ENCODE measurements at regions not wholly inside any gene's neighbourhood (a gene's known extent, or its start where the extent isn't known, plus 50 kb on each side); places are given as distances from the start of the nearest gene placed in this dataset.

DNA sequence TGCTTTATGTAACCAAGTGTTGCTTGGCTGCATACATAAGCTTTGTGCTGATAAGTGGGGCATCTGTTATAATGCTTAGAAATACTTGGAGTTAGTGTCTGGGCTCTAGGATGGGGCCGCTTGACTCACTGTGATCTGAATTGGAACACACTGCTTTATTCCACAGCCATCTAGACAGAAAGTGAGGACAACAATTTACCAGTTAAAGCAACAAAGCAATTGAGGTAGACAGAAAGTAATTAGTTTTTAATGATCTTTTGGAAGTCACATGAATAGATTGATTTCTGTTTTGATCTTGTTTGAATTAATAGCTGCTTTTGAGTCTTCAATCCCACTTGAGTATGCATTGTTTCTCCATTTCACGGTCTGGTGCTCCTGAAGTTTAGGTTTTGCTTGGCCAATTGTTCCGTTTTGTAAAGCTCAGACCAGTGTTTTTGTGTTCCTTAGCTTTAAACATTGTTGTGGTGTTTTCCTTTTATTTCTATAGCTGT, 157.5 kb downstream of the TRMT11 start:
- ATAC-seq (no peak), DNase-seq (no peak)
- intact Hi-C loops (cut with DNase I, micrococcal nuclease), result no loop called here

DNA sequence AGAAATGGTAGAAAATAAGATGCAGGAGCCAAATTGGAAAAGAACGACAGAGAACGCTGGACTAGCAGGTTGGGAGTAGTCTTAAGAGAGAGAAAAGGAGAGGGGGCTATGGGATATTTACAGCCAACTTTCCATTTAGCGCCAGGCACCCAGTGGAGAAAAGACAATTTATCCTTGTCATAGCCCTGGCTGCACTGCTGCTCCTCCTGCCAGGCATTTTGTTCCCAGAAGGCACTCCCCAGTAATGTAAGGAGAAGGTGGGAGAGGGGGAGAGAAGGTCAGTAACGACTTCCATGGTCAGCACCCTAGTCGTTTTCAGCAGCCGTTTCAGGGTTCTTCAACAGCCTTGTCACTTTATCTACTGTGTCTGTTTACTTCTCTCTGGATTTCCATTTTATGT, 159.0 kb downstream of the TRMT11 start:
- intact Hi-C loops (cut with DNase I, micrococcal nuclease), result no loop called here
- ATAC-seq (no peak), DNase-seq (no peak)

DNA sequence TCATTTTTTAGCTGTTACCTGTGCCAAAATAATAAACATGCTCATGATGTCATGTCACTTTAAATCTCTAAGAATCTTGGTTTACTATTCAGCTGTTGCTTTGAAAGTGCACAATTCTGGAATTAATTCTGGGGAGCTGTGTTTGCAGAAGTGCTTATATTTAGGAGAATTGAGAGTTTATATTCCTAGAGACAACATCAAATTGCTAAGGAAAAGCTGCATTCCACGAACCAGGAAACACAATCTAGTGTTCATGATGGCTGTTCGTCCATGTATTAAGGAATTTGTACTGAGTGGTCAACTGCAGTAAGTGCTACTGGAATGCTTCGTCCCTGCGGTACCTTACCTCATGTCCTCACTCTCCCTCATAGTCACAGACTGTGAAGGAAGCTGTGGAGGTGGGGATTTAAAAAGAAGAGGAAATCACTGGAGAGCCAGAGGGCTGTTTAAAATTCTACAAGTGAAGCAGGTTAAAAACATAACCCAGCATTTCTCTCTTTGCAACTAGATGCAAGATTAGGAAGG, 161.0 kb downstream of the TRMT11 start:
- intact Hi-C loops (cut with DNase I, micrococcal nuclease), result no loop called here
- DNase-seq (no peak), ATAC-seq (no peak)

DNA sequence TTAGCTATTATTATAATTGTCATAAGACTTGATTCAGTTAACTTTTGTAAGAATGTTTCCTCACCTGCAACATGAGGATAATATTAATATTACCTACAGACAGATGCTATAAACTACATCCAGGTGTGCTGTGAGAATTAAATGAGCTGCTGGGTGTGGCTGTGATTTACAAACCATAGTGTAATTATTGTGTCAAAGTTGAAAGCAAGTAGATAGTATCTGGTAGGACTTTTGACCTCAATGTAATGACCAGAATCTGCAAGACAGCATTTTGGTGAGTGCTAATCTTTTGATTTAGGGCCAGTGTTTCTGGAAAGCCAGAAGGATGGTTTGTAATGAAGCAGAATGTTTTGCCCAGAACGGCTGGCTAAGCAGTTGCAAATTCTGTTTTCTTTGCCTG, 162.5 kb downstream of the TRMT11 start:
- ATAC-seq, result peak; percentile 68
- intact Hi-C loops (cut with DNase I, micrococcal nuclease), result no loop called here
- no peak for DNase-seq

DNA sequence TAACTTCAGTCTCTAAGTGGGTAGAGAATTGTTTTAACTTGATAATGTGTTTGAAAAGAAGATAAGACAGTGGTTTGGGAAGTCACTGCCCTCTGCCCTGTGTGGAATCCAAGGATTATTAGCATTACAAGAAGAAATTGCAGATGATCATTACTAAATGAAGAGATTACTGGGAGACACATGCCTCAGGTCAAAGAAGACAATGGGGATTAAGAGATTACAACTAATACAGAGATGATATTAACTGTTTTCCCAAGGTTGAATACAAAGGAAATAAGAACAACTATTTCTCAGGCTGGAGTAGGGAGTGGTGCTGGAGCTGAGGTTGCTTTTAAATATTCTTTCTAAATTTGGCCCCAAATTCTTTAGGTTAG, 166.0 kb downstream of the TRMT11 start:
- intact Hi-C loops (cut with DNase I, micrococcal nuclease), result no loop called here

DNA sequence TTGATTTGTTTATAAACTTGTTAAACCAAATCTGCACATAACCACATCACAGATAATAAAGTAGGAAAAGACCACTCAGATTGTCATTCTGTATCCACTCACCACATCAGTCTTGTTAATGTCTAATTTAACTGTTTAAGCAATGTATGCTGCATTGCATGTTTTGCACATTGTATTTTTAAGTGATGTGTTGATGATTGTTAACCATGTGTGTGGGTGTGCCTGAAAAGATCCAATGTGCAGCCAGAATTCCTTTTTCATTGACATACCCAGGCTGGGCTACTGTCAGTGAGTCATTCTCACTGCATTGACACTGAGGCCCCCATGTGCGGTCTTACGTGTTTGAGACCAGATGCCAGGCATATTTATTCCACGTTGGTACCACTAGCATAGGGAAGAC, 167.3 kb downstream of the TRMT11 start:
- intact Hi-C loops (cut with DNase I, micrococcal nuclease), result no loop called here
- ATAC-seq, result no peak

More for the DNA sequence above, 166.0 kb downstream of the TRMT11 start:
- ATAC-seq, result no peak
- no peak for DNase-seq

DNA sequence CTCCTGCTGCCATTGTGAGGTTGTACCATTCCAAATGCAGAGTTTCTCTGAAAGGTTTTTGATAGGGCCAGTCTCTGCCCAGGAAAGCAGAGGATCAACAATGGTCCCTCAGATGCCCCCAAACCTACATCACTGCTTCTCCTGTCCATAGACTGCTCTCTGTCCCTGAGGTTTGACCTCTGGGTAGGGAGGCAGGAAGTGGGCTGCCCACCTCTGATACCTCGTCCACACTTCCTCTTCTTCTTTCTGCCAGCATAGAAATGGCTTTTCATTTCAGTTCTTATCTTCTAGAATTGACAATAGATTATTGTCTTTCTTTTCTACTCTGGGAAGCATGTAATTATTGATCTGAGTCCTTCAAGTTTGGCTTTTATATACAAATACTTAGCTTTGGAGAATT, 170.6 kb downstream of the TRMT11 start:
- intact Hi-C loops (cut with DNase I, micrococcal nuclease), result no loop called here
- ATAC-seq (no peak), DNase-seq (no peak)

More for the DNA sequence above, 167.3 kb downstream of the TRMT11 start:
- DNase-seq, result no peak

DNA sequence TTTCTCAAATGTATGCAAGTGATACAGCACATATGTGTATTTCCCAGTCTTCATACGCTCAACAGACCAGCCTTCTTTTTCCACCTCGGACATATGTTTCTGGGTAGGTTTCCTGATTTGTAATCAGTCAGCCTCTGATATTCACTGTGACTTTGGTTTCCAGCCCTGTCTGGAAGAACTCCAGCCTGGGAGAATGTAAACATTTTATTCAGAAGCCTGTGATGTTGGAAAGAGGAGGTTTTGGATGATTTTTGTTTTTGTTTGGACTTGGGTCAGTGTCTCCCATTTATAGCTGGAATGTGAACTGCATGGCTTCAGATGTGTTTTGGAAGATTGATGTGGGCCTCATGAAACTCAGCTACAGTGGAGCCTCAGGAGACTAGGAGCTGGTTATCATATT, 172.2 kb upstream of the CENPW start:
- no peak for DNase-seq
- intact Hi-C loops (cut with DNase I, micrococcal nuclease), result no loop called here
- no peak for ATAC-seq

DNA sequence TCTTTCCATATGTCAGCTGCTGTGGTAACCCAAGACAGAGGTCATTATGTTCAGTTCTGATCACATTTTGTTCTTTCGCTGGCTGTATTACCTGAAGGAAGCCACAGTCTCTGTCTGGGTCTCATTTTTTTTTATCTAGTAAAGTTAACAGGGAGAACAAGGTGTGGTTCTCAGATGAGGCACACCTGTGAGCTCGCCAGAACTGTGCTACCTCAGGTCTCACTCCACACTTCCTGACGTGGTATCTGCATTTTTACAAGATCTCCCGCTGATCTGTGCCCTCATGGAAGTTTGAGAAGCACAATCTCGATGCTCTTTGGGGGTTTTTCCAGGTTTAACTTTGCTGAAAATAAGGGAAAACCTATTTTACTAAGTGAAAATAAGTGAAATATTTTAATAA, 169.5 kb upstream of the CENPW start:
- peak; percentile 31 to 72 for DNase-seq
- intact Hi-C loops (cut with DNase I, micrococcal nuclease), result no loop called here
- ATAC-seq, result peak; percentile 96

DNA sequence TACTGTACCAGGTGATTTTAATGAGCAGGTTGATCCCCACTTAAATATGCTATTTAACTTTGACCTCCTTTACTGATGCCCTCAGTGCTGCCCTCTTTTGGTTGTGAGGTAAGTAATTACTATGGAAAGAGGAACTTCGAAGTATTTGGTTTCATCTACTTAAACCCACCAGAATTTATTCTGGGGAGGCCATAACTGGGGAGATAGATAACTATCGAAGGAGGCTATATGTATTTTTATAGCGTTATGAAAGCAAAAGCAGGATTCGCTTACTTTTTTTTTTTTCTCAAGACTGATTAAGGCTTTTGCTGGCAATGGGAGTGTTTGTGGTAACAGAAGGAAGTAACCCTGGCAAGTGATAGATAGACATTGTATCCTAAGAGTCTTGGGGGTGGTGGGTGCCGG, 168.9 kb upstream of the CENPW start:
- ATAC-seq (peak; percentile 80), DNase-seq (peak in 1 of 2 donors; percentile 19)
- intact Hi-C loops (cut with DNase I, micrococcal nuclease), result no loop called here

DNA sequence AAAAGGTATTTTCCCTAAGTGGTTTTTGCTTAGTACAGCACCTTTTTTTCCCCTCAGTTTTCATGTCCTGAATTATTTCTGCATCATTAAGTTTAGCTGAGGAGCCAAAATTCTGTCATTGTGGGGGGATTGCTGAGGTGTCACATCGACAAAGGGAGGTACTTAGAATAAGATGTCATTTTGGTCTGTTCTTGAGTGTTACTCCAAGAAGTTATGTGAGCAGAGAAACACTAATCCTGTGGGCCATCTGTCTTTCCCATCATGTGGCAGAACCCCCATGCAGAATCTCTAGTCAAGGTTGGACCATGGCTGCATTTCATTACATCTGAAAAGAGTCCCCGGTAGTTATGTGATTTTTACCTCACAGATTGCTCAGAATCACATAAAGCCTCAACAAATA, 167.8 kb upstream of the CENPW start:
- intact Hi-C loops (cut with DNase I, micrococcal nuclease), result no loop called here
- DNase-seq, result no peak
- ATAC-seq, result no peak

DNA sequence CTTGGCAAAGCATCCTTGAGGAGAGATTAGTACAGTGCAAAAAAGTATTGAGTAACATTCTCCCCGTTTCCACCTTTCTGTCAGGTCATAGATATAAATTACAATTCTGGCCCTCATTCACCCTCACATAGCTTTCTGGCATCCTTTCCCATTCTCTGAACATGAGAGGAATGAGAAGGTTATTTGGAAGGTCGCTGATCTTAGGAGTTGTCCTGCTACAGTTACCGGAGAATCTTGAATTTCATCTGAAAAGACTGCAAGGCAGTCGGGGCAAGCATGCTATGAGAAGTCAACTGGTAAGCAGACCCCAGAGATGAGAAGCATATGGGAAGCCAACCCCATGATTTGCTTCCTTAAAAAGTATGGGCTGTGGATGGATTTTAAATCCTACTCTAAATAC, 166.7 kb upstream of the CENPW start:
- intact Hi-C loops (cut with DNase I, micrococcal nuclease), result no loop called here
- ATAC-seq, result no peak

DNA sequence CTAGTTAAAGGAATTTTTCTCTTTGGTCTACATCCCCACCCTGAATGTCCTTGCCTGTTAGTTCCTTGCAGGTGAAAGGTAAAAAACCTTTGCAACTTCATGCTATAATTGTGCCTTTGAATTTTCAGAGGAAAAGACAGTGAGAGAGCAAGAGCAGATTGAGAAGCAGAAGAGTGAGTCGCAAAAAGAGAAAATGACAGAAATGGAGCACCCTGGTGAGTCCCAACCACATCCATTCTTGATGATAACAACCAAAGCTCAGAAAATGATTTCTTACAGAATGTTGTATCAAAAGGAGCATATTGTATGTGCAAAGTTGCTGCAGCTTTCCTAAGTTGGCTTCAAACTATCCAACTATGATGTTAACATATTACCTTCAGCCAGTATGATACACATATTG, 165.2 kb upstream of the CENPW start:
- intact Hi-C loops (cut with DNase I, micrococcal nuclease), result no loop called here
- ATAC-seq, result no peak
- DNase-seq, result no peak

More for the DNA sequence above, 166.7 kb upstream of the CENPW start:
- DNase-seq, result no peak

DNA sequence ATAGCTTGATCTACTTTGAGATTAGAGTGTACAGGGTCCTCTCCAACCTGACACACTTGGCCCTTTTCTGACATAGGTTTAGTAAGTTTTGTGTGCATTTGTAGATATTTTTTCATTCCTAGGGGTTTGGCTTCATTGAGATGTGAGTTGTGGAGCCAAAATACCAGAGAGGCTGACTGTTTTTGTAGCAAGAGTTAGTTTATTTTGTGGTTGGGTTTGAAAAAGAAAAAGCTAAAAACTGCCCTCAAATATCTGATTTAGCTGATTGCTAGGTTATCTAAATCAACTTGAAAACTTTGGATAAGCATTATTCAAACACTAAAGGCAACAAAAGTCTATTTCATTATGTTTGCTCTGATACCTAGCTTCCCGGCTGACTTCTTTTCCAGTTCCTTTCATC, 164.7 kb upstream of the CENPW start:
- DNase-seq, result no peak
- ATAC-seq, result no peak
- intact Hi-C loops (cut with DNase I, micrococcal nuclease), result no loop called here

DNA sequence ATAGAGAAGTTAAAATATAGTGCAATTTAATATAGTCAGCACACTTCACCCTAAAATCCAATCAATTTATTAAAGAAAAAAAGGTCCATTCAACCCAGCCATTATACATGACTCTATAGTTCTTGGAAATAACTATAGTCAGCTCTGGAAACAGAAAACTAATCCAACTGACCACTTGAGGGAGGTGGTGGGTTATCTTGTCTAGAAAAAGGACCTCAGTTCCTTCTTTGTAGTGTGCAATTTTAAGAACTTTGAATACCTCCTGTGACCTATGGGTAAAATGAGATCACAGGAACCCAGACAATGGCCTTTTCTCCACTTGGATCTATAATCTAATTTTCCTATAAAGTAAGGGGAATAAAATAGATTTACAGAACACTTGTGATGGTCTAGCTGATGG, 163.6 kb upstream of the CENPW start:
- DNase-seq (no peak), ATAC-seq (no peak)
- intact Hi-C loops (cut with DNase I, micrococcal nuclease), result no loop called here

DNA sequence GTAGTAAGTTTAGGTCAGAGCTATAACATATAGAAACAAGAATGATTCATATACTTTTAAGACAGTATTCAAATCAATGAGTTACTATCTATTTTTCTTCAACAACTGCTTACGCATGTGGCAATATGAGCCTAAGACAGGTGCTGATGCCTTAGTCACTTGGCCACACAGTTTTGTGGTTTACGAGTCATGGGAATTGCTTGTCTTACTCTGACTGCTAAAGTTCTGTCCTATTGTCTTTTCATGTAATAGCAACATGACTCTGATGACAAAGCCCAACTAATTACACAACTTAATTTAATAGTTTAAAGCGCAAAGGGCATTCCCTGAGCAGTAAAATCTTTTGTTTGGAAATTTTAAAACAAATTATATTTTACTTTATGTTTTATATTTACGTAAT, 159.3 kb upstream of the CENPW start:
- ATAC-seq, result no peak

DNA sequence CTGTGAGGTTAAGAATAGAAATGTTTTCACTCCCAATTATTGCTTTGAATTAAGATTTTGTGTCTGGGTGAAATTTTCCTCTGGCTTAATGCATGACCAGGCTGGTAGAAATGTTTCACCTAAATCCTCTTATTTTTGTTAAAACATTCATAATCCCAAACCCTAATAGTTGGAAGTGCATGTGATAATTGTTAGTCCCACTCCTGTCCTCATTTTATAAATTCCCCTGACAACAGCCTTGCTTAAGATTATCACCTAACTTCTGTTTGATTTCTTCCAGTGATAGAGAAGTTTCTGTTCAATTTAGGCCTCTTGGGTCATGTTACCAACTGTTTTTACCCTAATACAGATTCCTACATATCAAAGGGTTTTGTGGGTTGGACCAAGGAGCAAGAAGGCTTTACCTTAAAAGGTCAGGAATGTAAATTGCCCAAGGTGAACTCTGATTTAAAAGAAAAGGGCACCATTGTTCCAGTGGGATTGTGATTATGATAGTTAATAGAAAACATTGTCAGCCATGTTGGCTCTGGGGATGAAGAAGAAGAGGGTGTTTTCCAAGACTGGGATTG, 158.7 kb upstream of the CENPW start:
- no peak for ATAC-seq
- intact Hi-C loops (cut with DNase I, micrococcal nuclease), result no loop called here
- DNase-seq, result no peak

More for the DNA sequence above, 159.3 kb upstream of the CENPW start:
- intact Hi-C loops (cut with DNase I, micrococcal nuclease), result no loop called here
- no peak for DNase-seq

DNA sequence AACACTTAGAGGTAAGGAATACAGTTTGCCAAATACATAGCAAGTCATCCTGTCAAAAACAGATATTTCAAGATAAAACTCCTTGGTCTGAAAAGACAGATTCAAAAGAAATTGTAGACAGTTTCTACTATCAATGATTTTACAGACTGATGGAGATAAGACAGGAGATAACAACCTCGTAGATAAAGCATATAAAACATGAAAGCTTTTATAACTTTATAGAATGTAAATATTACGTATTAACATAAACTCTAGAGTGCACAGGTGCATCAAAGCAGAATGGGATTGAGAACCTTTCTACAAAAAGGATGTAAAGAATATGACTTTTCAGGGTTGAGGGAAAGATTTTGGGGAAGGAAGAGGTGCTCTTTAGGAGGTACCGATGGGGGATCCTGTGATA, 158.0 kb upstream of the CENPW start:
- DNase-seq, result no peak
- intact Hi-C loops (cut with DNase I, micrococcal nuclease), result no loop called here
- peak; percentile 65 for ATAC-seq

DNA sequence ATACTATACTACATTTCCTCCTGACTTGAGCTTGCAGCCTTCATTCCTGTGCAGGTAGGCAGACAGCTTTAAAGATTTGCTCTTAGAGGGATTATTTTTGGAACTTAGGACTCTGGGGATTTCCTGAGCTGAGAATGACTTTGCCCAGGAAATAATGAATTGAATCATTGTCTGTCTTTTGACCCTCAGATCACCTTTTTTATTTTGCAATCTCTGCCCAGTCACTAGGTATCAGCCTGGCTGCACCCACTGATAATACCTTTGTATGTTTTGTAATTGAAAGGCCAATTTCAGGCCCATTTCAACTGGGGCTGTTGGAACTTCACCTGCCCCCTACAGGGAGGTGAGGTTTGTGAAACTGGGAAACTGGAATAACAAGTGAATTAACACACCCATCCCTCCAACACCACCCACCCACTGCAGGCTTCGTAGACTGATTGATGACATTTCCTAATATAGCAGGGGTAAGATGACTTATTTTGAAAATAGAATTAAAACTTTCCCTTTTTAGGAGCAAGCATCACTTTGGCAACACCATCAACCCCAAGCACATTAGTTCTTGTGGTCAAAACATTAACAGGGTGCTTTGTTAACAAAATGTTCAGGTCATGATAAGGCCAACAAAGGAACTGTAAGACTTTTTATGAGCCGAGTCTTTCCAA, 157.1 kb upstream of the CENPW start:
- intact Hi-C loops (cut with DNase I, micrococcal nuclease), result no loop called here
- DNase-seq (no peak), ATAC-seq (peak; percentile 52)

DNA sequence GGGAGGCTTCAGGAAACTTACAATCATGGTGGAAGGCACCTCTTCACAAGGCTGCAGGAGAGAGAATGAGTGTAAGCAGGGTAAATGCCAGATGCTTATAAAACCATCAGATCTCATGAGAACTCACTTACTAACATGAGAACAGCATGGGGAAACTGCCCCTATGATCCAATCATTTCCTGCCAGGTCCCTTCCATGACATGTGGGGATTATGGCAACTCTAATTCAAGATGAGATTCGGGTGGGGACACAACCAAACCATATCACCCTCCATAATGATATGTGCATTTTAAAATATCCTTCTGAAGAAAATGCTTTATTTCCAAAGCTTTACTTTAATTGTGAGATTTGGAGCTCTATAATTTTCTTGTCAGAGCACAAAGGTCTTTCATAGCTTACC, 154.1 kb upstream of the CENPW start:
- DNase-seq (no peak), ATAC-seq (no peak)
- intact Hi-C loops (cut with DNase I, micrococcal nuclease), result no loop called here
